ENCODE measurements at regions not wholly inside any gene's neighbourhood (a gene's known extent, or its start where the extent isn't known, plus 50 kb on each side); places are given as distances from the start of the nearest gene placed in this dataset.
A peak's percentile ranks its signal among the peaks of the same experiment; 100 is the strongest.

DNA sequence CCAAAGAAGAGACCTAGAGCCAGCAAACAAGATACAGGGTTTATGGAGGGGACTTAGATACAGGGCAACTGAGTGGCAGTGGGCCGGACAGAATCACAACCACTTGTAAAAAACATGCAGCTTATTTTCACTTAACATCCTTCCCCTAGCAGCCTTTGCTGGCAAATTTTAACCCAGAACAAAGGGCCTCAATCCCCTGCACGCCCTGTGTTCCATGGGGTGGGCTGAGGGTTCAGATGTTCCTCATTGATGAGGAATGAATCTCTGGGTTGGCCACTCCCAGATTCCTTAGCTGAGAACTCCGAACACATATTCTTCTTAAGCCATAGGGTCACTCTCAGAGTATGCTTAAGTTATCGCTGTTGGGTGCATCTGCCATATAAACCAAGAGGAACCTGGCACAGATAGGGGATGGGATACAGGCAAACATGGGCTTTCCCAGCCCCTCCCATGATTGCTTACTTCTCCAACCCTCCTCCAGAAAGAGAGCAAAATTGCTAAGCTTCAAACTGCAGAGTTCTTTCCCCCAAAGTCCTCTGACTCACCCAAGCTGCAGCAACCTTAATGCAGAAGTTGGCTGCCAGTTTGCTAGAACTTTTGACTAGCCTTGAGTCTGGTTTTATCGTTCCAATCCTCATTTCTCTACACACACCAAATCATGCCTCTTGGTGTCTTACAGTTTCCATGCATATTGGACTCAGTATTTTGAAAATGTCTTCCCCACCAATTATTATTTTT is 146.9 kb downstream of the CD47 start:
- ATAC-seq (replicated peaks) (no peak), DNase-seq (no peak)
- H3K9me3 Mint-ChIP-seq, result no peaks in the 10 kb centered on the region
- H3K27ac Mint-ChIP-seq, result no peak overlapping the region
- no peaks in the 10 kb centered on the region for H3K36me3 Mint-ChIP-seq (ENCODE audit: insufficient read depth)
- H3K27me3 Mint-ChIP-seq, result no peaks in the 10 kb centered on the region
- peaks cover 7 to 15% of the 10 kb centered on the region in 2 donors for H3K4me1 Mint-ChIP-seq (ENCODE audit: low read depth in 2 of 2)
- H3K4me3 Mint-ChIP-seq, result no peak overlapping the region

DNA sequence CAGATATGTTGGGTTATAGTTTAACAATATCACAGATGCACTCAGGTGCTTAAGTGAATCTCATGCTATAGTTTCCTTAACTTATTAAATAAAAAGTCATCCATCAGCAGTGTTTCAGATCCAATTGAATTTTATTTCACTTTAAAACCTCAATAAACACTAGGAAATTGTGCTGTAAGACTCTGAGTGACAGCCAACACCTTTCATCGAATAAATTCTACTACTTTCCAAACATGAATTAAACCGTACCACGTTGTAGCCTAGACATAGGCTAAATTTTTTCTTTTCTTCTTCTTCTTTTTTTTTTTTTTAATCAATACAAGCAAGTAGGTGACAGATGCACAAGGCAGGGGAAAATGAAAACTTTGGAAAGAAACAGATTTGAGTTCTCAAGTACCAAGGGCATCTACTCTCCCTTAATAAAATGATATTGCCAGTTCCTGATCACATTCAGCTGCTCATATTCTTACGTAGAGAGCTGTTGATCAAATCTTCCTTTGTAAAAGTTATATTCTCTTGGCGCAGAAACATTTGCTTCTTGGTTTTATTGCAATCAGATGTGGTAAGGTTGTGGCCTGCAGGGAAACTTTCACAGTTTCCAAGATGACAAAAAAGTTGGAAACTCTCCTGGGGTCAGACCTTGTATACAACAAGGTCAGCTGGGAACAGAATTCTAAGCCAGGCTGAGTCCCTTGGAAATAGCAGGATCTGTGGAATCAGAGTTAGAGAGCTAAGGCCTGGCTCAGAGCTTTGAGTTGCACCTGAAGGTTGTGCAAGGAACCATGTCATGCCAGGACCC is 147.7 kb downstream of the CD47 start:
- DNase-seq (no peak), ATAC-seq (replicated peaks) (no peak)
- H3K27me3 Mint-ChIP-seq, result no peaks in the 10 kb centered on the region
- no peaks in the 10 kb centered on the region for H3K9me3 Mint-ChIP-seq
- no peaks in the 10 kb centered on the region for H3K36me3 Mint-ChIP-seq (ENCODE audit: insufficient read depth)
- H3K4me3 Mint-ChIP-seq, result no peak overlapping the region
- H3K4me1 Mint-ChIP-seq (ENCODE audit: low read depth in 2 of 2), result peaks cover 7 to 15% of the 10 kb centered on the region in 2 donors
- H3K27ac Mint-ChIP-seq, result peak overlapping the region; percentile 46 to 79

DNA sequence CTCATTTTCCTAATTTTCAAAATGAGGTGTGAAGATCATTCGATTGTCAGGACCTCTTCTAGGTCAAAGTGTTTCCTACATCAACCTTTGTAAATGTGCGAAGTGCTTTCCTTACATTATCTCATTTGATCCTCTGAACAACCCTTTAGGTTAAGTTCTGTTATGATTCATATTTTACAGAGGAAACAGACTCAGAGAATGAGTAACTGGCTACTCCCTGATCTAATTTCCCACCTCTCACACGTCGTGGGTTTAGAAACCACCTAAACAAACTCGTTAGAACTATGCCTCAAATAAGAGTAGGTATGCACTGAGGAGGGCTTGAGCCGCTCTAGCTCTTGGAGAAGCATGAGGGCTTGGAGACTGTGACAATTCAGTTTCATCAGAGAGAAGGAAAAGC is 148.6 kb downstream of the CD47 start:
- Mint-ChIP-seq H3K4me1 (ENCODE audit: low read depth in 2 of 2) (peaks cover 7 to 15% of the 10 kb centered on the region in 2 donors), H3K36me3 (ENCODE audit: insufficient read depth) (no peaks in the 10 kb centered on the region), H3K27ac (peak overlapping the region in 1 of 2 donors; percentile 20), H3K4me3 (no peak overlapping the region), H3K9me3 (no peaks in the 10 kb centered on the region), H3K27me3 (no peaks in the 10 kb centered on the region)
- DNase-seq (no peak), ATAC-seq (replicated peaks) (peak; percentile 94)

- Mint-ChIP-seq H3K27ac (no peak overlapping the region), H3K9me3 (no peaks in the 10 kb centered on the region), H3K36me3 (ENCODE audit: insufficient read depth) (no peaks in the 10 kb centered on the region), H3K4me1 (ENCODE audit: low read depth in 2 of 2) (peaks cover 7 to 15% of the 10 kb centered on the region in 2 donors), H3K27me3 (peaks cover 0 to 4% of the 10 kb centered on the region in 2 donors), H3K4me3 (no peak overlapping the region)
- ATAC-seq (replicated peaks), result no peak
- DNase-seq, result no peak
Measured at GRCh38 chr3:107939691-107940442, 151.0 kb downstream of the CD47 start.

DNA sequence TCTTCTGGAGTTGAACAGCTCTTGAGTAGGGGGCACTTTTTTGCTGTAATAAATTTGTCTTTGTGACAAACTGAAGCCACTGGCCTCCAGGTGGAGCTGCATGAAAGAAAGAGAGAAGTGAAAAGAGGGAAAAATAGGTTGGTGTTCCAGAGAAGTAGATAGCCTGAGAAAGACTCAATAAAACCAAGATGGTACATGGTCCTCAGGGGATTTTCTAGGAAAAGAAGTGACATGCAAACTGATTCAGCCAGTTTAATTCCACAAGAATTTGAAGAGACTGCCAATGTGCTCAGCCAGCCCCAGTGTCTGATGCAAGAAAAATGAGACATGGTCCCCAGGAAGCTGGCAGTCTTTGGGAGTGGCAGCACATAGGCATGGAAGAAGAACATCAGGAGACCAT is 152.7 kb downstream of the CD47 start:
- peaks cover 7 to 14% of the 10 kb centered on the region in 2 donors for H3K4me1 Mint-ChIP-seq (ENCODE audit: low read depth in 2 of 2)
- no peak for DNase-seq

GRCh38 chr3:107934808-107935207 is 156.0 kb downstream of the CD47 start:
- Mint-ChIP-seq H3K36me3 (ENCODE audit: insufficient read depth) (peaks cover 3% of the 10 kb centered on the region), H3K27ac (no peak overlapping the region), H3K4me3 (no peak overlapping the region), H3K4me1 (ENCODE audit: low read depth in 2 of 2) (no peaks in the 10 kb centered on the region), H3K27me3 (peaks cover 6 to 11% of the 10 kb centered on the region in 2 donors), H3K9me3 (peaks cover 0 to 3% of the 10 kb centered on the region in 2 donors)
- DNase-seq (no peak), ATAC-seq (replicated peaks) (no peak)

More for the DNA sequence above, 152.7 kb downstream of the CD47 start:
- peaks cover 6 to 11% of the 10 kb centered on the region in 2 donors for H3K27me3 Mint-ChIP-seq
- H3K9me3 Mint-ChIP-seq, result peaks cover 0 to 3% of the 10 kb centered on the region in 2 donors
- no peak for ATAC-seq (replicated peaks)
- no peak overlapping the region for H3K4me3 Mint-ChIP-seq
- H3K27ac Mint-ChIP-seq, result no peak overlapping the region
- H3K36me3 Mint-ChIP-seq (ENCODE audit: insufficient read depth), result peaks cover 3% of the 10 kb centered on the region

DNA sequence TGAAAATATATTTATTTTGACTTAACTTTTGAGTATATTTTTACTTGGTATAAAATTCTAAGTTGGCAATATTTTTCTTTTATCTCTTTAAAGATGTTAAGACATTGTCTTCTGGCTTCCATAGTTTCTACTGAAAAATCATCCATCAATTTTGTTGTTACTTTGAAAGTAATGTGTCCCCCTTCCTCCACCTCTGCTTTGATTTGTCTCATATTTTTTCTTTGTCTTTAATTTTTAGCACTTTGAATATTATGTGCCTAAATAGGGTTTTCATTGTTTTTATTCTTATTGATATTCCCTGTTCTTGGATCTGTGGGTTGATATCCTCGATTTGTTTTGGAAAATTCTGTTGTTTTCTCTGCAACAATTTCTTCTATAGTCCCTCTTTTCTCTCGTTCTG is 157.4 kb downstream of the CD47 start:
- no peak overlapping the region for H3K4me3 Mint-ChIP-seq
- H3K36me3 Mint-ChIP-seq (ENCODE audit: insufficient read depth), result peaks cover 3% of the 10 kb centered on the region
- no peaks in the 10 kb centered on the region for H3K4me1 Mint-ChIP-seq (ENCODE audit: low read depth in 2 of 2)
- H3K27me3 Mint-ChIP-seq, result peaks cover 6 to 12% of the 10 kb centered on the region in 2 donors
- H3K27ac Mint-ChIP-seq, result no peak overlapping the region
- H3K9me3 Mint-ChIP-seq, result peaks cover 0 to 3% of the 10 kb centered on the region in 2 donors
- DNase-seq (no peak), ATAC-seq (replicated peaks) (no peak)

DNA sequence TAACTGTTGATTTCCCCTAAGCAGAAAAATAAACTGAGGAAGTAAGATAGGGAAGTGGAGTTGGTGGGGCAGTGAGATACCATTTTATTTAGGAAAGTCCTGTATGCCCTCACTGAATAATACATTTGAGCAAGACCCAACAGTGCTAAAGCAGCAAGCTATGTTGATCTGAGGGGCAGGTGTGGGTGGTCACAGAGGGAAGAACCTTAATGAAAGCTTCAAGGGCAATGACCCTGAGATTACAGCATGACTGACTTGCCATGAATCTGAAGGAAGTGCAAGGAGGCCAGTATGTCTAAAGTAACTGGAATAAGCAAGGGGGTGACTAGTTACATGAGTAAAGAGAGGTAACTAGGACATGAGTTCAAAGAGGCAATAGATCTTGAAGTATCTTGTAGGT is 159.5 kb downstream of the CD47 start:
- H3K27ac Mint-ChIP-seq, result no peak overlapping the region
- no peak for DNase-seq
- H3K9me3 Mint-ChIP-seq, result peaks cover 0 to 3% of the 10 kb centered on the region in 2 donors

DNA sequence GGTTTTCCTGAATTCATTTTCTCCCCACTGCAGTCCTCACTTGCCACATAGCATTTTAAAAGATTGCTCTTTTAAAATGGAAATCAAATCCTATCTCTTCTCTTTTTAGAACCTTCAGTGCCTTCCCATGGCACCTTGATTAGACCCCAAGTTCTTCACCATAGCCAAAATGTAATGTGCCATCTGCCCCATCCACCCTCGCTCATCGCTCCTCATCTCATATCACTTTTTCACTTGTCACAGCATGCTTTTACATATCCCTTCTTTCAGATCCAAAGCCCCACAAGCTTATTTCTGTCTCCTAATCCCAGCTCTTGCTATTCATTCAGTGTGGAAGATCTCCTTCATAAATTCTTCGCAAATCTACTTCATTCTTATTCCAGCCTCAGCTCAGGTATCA is 161.7 kb downstream of the CD47 start:
- Mint-ChIP-seq H3K9me3 (peaks cover 0 to 3% of the 10 kb centered on the region in 2 donors), H3K27me3 (peaks cover 16 to 22% of the 10 kb centered on the region in 2 donors), H3K4me1 (ENCODE audit: low read depth in 2 of 2) (peaks cover 8 to 18% of the 10 kb centered on the region in 2 donors), H3K4me3 (no peak overlapping the region), H3K36me3 (ENCODE audit: insufficient read depth) (no peaks in the 10 kb centered on the region), H3K27ac (no peak overlapping the region)
- ATAC-seq (replicated peaks), result no peak
- no peak for DNase-seq

More for the DNA sequence above, 159.5 kb downstream of the CD47 start:
- Mint-ChIP-seq H3K27me3 (peaks cover 7 to 23% of the 10 kb centered on the region in 2 donors), H3K36me3 (ENCODE audit: insufficient read depth) (peaks cover 3% of the 10 kb centered on the region), H3K4me1 (ENCODE audit: low read depth in 2 of 2) (peaks cover 8 to 13% of the 10 kb centered on the region in 2 donors), H3K4me3 (no peak overlapping the region)
- no peak for ATAC-seq (replicated peaks)

DNA sequence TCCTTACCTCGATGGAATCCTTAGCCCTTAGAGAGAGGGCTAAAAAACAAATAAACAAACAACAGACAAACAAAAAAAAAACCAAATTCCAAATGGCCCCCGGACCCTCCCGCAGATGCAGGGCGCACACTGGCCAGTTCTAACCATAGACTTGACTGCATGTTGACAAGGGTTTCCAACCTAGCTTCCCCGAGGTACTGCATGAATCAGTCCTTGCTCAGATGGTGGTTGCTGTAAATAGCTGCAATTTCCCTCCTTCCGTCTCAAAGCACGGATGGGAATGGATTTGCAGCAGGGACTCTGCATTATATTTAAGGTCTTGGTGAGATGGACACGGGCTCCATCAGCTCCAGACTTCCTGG is 162.8 kb downstream of the CD47 start:
- H3K27ac Mint-ChIP-seq, result peak overlapping the region; percentile 18 to 52
- H3K4me1 Mint-ChIP-seq (ENCODE audit: low read depth in 2 of 2), result peaks cover 8 to 18% of the 10 kb centered on the region in 2 donors
- H3K36me3 Mint-ChIP-seq (ENCODE audit: insufficient read depth), result no peaks in the 10 kb centered on the region
- H3K4me3 Mint-ChIP-seq, result peak overlapping the region; percentile 86 to 87
- peak; percentile 43 for ATAC-seq (replicated peaks)
- peaks cover 14 to 28% of the 10 kb centered on the region in 2 donors for H3K27me3 Mint-ChIP-seq
- no peaks in the 10 kb centered on the region for H3K9me3 Mint-ChIP-seq
- DNase-seq, result peak in 1 of 3 experiments; percentile 7

- ATAC-seq (replicated peaks) (peak; percentile 94), DNase-seq (peak; percentile 53 to 62 (median 54))
- Mint-ChIP-seq H3K4me1 (ENCODE audit: low read depth in 2 of 2) (peaks cover 8 to 18% of the 10 kb centered on the region in 2 donors), H3K4me3 (peak overlapping the region; percentile 86 to 87), H3K9me3 (no peaks in the 10 kb centered on the region), H3K27ac (peak overlapping the region; percentile 18 to 52), H3K36me3 (ENCODE audit: insufficient read depth) (no peaks in the 10 kb centered on the region), H3K27me3 (peaks cover 18 to 30% of the 10 kb centered on the region in 2 donors)
Measured at GRCh38 chr3:107927361-107928083, 163.3 kb downstream of the CD47 start.

GRCh38 chr3:107925851-107926250 is 165.0 kb downstream of the CD47 start:
- ATAC-seq (replicated peaks) (no peak), DNase-seq (no peak)
- Mint-ChIP-seq H3K4me1 (ENCODE audit: low read depth in 2 of 2) (peaks cover 8 to 18% of the 10 kb centered on the region in 2 donors), H3K27me3 (peaks cover 30 to 40% of the 10 kb centered on the region in 2 donors), H3K27ac (no peak overlapping the region), H3K9me3 (no peaks in the 10 kb centered on the region), H3K4me3 (no peak overlapping the region), H3K36me3 (ENCODE audit: insufficient read depth) (no peaks in the 10 kb centered on the region)

DNA sequence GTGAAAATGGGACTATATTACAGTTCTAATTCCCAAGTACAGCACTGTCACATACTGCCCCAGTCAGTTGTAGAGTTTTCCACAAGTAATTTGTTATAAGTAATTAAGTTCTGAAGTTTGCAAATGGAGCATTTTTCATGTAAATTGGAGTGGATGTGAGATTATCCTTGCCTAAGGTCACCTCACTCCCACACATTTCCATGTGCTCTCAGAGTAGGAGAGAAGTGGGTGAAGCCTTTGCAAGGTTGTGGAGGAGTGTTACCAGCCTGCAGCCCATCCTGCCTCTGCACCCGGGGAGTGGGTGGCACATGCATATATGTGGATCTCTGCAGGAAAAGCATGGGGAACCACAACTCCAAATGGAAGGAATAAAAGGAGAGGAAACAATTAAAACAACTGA is 169.8 kb downstream of the CD47 start:
- Mint-ChIP-seq H3K36me3 (ENCODE audit: insufficient read depth) (no peaks in the 10 kb centered on the region), H3K27me3 (peaks cover 59 to 66% of the 10 kb centered on the region in 2 donors), H3K27ac (no peak overlapping the region), H3K4me1 (ENCODE audit: low read depth in 2 of 2) (peaks cover 0 to 5% of the 10 kb centered on the region in 2 donors), H3K9me3 (no peaks in the 10 kb centered on the region), H3K4me3 (no peak overlapping the region)
- DNase-seq (no peak), ATAC-seq (replicated peaks) (no peak)
